Endothelial cell of umbilical vein (primary cell): ENCODE measurements at regions not wholly inside any gene's neighbourhood (a gene's known extent, or its start where the extent isn't known, plus 50 kb on each side); places are given as distances from the start of the nearest gene placed in this dataset.

ENCODE experiments used
- CTCF ChIP-seq, 2 donors: IDR thresholded peaks; 1 replicate in 1 of 2; 2 replicates in 1 of 2; pipeline ENCODE4 v1.5.1; 2011; ENCODE audit warnings: low read length in 2 of 2, mild to moderate bottlenecking in 2 of 2, moderate library complexity in 2 of 2, control low read depth in 1 of 2, inconsistent platforms in 1 of 2, low read depth in 1 of 2; ENCODE audit not compliant: insufficient read depth in 1 of 2; ENCODE audit errors: extremely low read depth in 1 of 2
- EZH2 ChIP-seq: IDR thresholded peaks from 2 replicates; pipeline ENCODE4 v1.6.1; 2012; ENCODE audit warnings: borderline replicate concordance, low read depth, mild to moderate bottlenecking, moderate library complexity, low read length, inconsistent platforms; ENCODE audit not compliant: severe bottlenecking
- JUN ChIP-seq: IDR thresholded peaks from 2 replicates; pipeline ENCODE4 v1.6.1; 2011; ENCODE audit warnings: borderline replicate concordance, low read depth; ENCODE audit not compliant: insufficient read length, insufficient read depth
- MAX ChIP-seq: IDR thresholded peaks from 2 replicates; pipeline ENCODE4 v1.6.1; 2011; ENCODE audit not compliant: insufficient read depth, insufficient read length
- POLR2A ChIP-seq: IDR thresholded peaks from 2 replicates; pipeline ENCODE4 v1.6.1; 2012; ENCODE audit warnings: low read depth, mild to moderate bottlenecking, control low read depth, low read length
- POLR2AphosphoS5 ChIP-seq: IDR thresholded peaks from 2 replicates; pipeline ENCODE4 v1.6.1; 2012; ENCODE audit warnings: low read depth, mild to moderate bottlenecking, control low read depth, low read length, moderate library complexity; ENCODE audit not compliant: insufficient read depth

DNA sequence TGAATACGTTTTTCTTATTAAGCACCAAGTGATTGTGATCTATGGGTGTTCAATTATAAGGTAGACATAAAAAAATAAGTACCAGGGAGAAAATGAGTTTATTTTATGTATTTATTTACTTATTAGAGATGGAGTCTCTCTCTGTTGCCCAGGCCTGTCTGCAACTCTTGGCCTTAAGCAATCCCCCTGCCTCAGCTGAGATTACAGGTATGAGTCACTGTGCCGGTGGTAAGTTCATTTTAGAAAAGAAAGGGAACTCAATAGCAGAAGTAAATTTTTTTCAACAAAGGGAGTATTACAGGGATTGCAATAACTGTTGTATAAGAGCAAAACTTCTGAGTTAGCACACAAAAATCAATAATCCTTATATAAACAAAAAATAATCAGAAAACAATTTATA is 98.7 kb upstream of the FUT9 start:
- no peak for TF ChIP-seq CTCF (IDR thresholded peaks at IDR 0.05; ENCODE audit: extremely low read depth in 1 of 2, insufficient read depth in 1 of 2, low read depth in 1 of 2, low read length in 2 of 2)
- no peak for TF ChIP-seq EZH2
- TF ChIP-seq POLR2A, result no peak
- no peak for TF ChIP-seq MAX
- TF ChIP-seq JUN, result no peak
- no peak for TF ChIP-seq POLR2AphosphoS5
